Liver (tissue), 8 donors: ENCODE measurements at regions not wholly inside any gene's neighbourhood (a gene's known extent, or its start where the extent isn't known, plus 50 kb on each side); places are given as distances from the start of the nearest gene placed in this dataset.

ENCODE experiments used
- DNase-seq: peaks from one replicate; pipeline ENCODE4 v3.0.0-alpha.2; 2017; ENCODE audit warnings: low spot score
- H3K27ac ChIP-seq, 2 donors: one replicate each; pipeline ENCODE4 v1.7.0; 2013; ENCODE audit warnings: inconsistent platforms in 2 of 2, low read length in 2 of 2, control low read depth in 1 of 2, low read depth in 1 of 2, mild to moderate bottlenecking in 1 of 2
- H3K27me3 ChIP-seq, 4 donors: one replicate each; pipeline versions ENCODE4 v1.6.1 to v1.7.0; 2013; ENCODE audit warnings: low read length in 3 of 4, inconsistent platforms in 1 of 4, mild to moderate bottlenecking in 1 of 4, moderate library complexity in 1 of 4; ENCODE audit not compliant: control insufficient read depth in 4 of 4, insufficient read depth in 4 of 4
- H3K36me3 ChIP-seq, 4 donors: one replicate each; pipeline versions ENCODE4 v1.6.1 to v1.7.0; 2013; ENCODE audit warnings: low read length in 3 of 4, mild to moderate bottlenecking in 3 of 4, low read depth in 1 of 4, moderate library complexity in 1 of 4; ENCODE audit not compliant: control insufficient read depth in 4 of 4, insufficient read depth in 3 of 4
- H3K4me1 ChIP-seq, 4 donors: one replicate each; pipeline versions ENCODE4 v1.6.1 to v1.7.0; 2013; ENCODE audit warnings: low read length in 3 of 4, mild to moderate bottlenecking in 3 of 4, moderate library complexity in 1 of 4; ENCODE audit not compliant: control insufficient read depth in 4 of 4, insufficient read depth in 4 of 4
- H3K4me3 ChIP-seq, 3 donors: one replicate each; pipeline versions ENCODE4 v1.6.1 to v1.7.0; 2013; ENCODE audit warnings: low read length in 3 of 3, control low read depth in 1 of 3, low read depth in 1 of 3, mild to moderate bottlenecking in 1 of 3
- H3K9ac ChIP-seq, 2 donors: one replicate each; pipeline ENCODE4 v1.7.0; 2013; ENCODE audit warnings: low read length in 2 of 2, mild to moderate bottlenecking in 2 of 2, moderate library complexity in 2 of 2, control low read depth in 1 of 2, low read depth in 1 of 2
- H3K9me3 ChIP-seq, 4 donors: one replicate each; pipeline versions ENCODE4 v1.6.1 to v1.7.0; 2013; ENCODE audit warnings: low read length in 3 of 4; ENCODE audit not compliant: control insufficient read depth in 4 of 4
- CTCF ChIP-seq: fragments of 150-350 bp; IDR thresholded peaks from 2 replicates; pipeline ENCODE4 v1.5.1; 2017; ENCODE audit warnings: improper control_type of control experiment, low read depth, low read length; ENCODE audit not compliant: missing input control
- EGR1 ChIP-seq, 2 donors: IDR thresholded peaks; 2 replicates each; pipeline ENCODE4 v1.6.1; 2016 to 2018; ENCODE audit warnings: antibody characterized with exemption in 2 of 2, low read depth in 2 of 2
- FOXA2 ChIP-seq: IDR thresholded peaks from 2 replicates; pipeline ENCODE4 v1.6.1; 2016; ENCODE audit warnings: antibody characterized with exemption
- GABPA ChIP-seq, 2 donors: IDR thresholded peaks in 1 of 2; conservative IDR thresholded peaks in 1 of 2; 2 replicates each; pipeline ENCODE4 v1.6.1; 2016; ENCODE audit warnings: antibody characterized with exemption in 2 of 2, mild to moderate bottlenecking in 1 of 2, moderate library complexity in 1 of 2
- HNF4A ChIP-seq, 2 donors: conservative IDR thresholded peaks; 2 replicates each; pipeline ENCODE4 v1.6.1; 2016; ENCODE audit warnings: antibody characterized with exemption in 2 of 2, mild to moderate bottlenecking in 2 of 2
- JUND ChIP-seq, 2 donors: IDR thresholded peaks; 2 replicates each; pipeline ENCODE4 v1.6.1; 2016; ENCODE audit warnings: antibody characterized with exemption in 2 of 2
- NR2F2 ChIP-seq: IDR thresholded peaks from 2 replicates; pipeline ENCODE4 v1.6.1; 2016; ENCODE audit warnings: antibody characterized with exemption
- RAD21 ChIP-seq, 2 donors: IDR thresholded peaks; 2 replicates each; pipeline ENCODE4 v1.6.1; 2016; ENCODE audit warnings: antibody characterized with exemption in 2 of 2, mild to moderate bottlenecking in 2 of 2
- RXRA ChIP-seq, 2 donors: IDR thresholded peaks; 2 replicates each; pipeline ENCODE4 v1.6.1; 2017 to 2018; ENCODE audit warnings: antibody characterized with exemption in 2 of 2, mild to moderate bottlenecking in 1 of 2
- SP1 ChIP-seq: IDR thresholded peaks from 2 replicates; pipeline ENCODE4 v1.6.1; 2018; ENCODE audit warnings: antibody characterized with exemption, mild to moderate bottlenecking
- TAF1 ChIP-seq: conservative IDR thresholded peaks from 2 replicates; pipeline ENCODE4 v1.6.1; 2016; ENCODE audit warnings: antibody characterized with exemption, mild to moderate bottlenecking
- YY1 ChIP-seq: IDR thresholded peaks from 2 replicates; pipeline ENCODE4 v1.6.1; 2016; ENCODE audit warnings: antibody characterized with exemption, mild to moderate bottlenecking
- WGBS: extraction: QIAGEN DNeasy Blood & Tissue Kit; methylation state at CpG from one replicate; pipeline ENCODE4 v1.1.7; 2013; 5-methylcytosine and 5-hydroxymethylcytosine counted together
- TF ChIP-seq, protein P1 (sequence below): IDR thresholded peaks from 2 replicates; pipeline ENCODE4 v1.6.1; 2016; ENCODE audit warnings: antibody characterized with exemption
- TF ChIP-seq, protein P2 (sequence below): IDR thresholded peaks from 2 replicates; pipeline ENCODE4 v1.6.1; 2016; ENCODE audit warnings: antibody characterized with exemption
- TF ChIP-seq, protein P3 (sequence below): IDR thresholded peaks from 2 replicates; pipeline ENCODE4 v1.6.1; 2016; ENCODE audit warnings: antibody characterized with exemption
- donor health status: healthy.
- donor health status: healthy.
- donor health status: healthy.
- donor health status: healthy.
- donor health status: healthy.

DNA sequence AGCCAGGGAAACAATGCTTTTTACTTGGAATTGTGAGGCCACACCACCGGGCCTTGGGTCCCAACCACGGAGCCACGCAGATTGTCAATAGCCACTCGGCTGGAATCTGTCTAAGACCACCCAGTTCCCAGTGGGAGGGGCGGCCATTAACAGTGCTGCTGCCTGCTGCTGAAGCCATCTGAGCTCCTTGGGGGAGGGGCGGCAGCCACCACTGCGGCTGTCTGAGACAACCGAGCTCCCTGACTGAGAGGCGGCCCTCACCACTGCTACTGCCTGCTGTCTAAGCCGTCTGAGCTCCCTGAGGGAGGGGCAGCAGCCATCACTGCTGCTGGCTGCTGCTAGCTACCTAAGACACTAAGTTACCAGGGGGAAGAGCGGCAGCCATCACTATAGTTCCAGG is 64.3 kb downstream of the DMRTA2 start:
- TF ChIP-seq, protein P1, sequence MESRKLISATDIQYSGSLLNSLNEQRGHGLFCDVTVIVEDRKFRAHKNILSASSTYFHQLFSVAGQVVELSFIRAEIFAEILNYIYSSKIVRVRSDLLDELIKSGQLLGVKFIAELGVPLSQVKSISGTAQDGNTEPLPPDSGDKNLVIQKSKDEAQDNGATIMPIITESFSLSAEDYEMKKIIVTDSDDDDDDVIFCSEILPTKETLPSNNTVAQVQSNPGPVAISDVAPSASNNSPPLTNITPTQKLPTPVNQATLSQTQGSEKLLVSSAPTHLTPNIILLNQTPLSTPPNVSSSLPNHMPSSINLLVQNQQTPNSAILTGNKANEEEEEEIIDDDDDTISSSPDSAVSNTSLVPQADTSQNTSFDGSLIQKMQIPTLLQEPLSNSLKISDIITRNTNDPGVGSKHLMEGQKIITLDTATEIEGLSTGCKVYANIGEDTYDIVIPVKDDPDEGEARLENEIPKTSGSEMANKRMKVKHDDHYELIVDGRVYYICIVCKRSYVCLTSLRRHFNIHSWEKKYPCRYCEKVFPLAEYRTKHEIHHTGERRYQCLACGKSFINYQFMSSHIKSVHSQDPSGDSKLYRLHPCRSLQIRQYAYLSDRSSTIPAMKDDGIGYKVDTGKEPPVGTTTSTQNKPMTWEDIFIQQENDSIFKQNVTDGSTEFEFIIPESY, result no peak
- TF ChIP-seq RAD21 (IDR thresholded peaks at IDR 0.05) (no peak), GABPA (IDR thresholded peaks at IDR 0.05 in 1 of 2, conservative IDR thresholded peaks at IDR 0.05 in 1 of 2) (no peak)
- TF ChIP-seq, protein P2, sequence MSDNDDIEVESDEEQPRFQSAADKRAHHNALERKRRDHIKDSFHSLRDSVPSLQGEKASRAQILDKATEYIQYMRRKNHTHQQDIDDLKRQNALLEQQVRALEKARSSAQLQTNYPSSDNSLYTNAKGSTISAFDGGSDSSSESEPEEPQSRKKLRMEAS, result no peak
- Histone ChIP-seq H3K36me3 (no peaks in the 10 kb centered on the region), H3K9ac (no peak overlapping the region), H3K27me3 (peaks cover 0 to 3% (median 0%) of the 10 kb centered on the region in 4 donors), H3K27ac (no peak overlapping the region), H3K4me1 (no peaks in the 10 kb centered on the region), H3K9me3 (no peaks in the 10 kb centered on the region), H3K4me3 (no peak overlapping the region)
- no peak for DNase-seq
- WGBS, result 68% methylated on average over 11 of the region's 11 CpGs

DNA sequence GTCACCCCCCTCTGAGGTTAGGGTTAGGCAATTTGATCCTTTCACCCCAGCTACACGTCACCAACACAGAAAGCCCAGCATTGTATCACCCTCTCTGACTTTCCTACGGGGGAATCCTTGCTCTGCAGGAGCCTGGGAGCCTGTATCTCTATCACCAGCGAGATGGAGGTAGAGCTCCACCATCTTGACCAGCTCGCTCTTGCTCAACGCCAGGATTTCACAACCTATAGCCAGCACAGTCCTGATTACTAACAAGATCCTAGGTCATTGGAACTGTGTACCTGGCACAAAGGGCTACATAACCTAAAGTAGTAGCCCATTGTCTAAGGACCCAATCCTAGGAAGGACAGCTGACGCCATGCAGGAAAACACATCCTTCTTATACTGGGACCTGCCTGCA is 66.1 kb downstream of the DMRTA2 start:
- 63% methylated on average over 6 of the region's 6 CpGs for WGBS
- TF ChIP-seq YY1, result no peak
- TF ChIP-seq SP1, result no peak
- no peak for TF ChIP-seq JUND (IDR thresholded peaks at IDR 0.05)
- no peak for TF ChIP-seq RXRA (IDR thresholded peaks at IDR 0.05)
- H3K4me3 ChIP-seq, result no peak overlapping the region
- no peaks in the 10 kb centered on the region for H3K4me1 ChIP-seq
- H3K9ac ChIP-seq, result no peak overlapping the region
- no peaks in the 10 kb centered on the region for H3K9me3 ChIP-seq
- no peak for DNase-seq
- no peak overlapping the region for H3K27ac ChIP-seq
- peaks cover 0 to 3% (median 0%) of the 10 kb centered on the region in 4 donors for H3K27me3 ChIP-seq
- no peaks in the 10 kb centered on the region for H3K36me3 ChIP-seq

DNA sequence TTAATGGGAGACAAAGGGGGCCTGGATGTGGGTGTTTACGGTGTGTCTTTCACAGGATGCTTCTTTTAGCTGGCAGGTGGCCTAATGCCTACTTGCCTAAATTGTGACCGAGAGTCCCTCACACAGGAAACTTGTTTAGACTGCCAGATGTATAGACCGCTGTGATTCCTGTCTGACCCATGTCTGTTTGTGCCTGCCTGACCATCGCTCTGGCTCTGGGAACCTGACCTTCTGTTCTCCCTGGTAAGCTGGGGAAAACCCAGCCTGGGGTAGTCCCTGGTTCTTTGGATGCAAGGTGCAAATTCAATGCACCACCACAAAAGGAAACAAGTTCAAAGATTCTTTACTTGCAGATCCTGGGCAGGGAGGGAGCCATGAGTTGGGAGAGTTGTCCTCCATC is 68.4 kb downstream of the DMRTA2 start:
- Histone ChIP-seq H3K9ac (no peak overlapping the region), H3K27ac (no peak overlapping the region), H3K4me1 (no peaks in the 10 kb centered on the region), H3K36me3 (no peaks in the 10 kb centered on the region), H3K4me3 (no peak overlapping the region), H3K9me3 (no peaks in the 10 kb centered on the region), H3K27me3 (peaks cover 0 to 7% (median 0%) of the 10 kb centered on the region in 4 donors)
- WGBS, result 58% methylated on average over 4 of the region's 4 CpGs
- TF ChIP-seq JUND (IDR thresholded peaks at IDR 0.05) (no peak), HNF4A (conservative IDR thresholded peaks at IDR 0.05) (no peak), GABPA (IDR thresholded peaks at IDR 0.05 in 1 of 2, conservative IDR thresholded peaks at IDR 0.05 in 1 of 2) (no peak), TAF1 (no peak), YY1 (no peak), CTCF (no peak), FOXA2 (no peak), EGR1 (IDR thresholded peaks at IDR 0.05; ENCODE audit: low read depth in 2 of 2) (no peak), NR2F2 (no peak), RAD21 (IDR thresholded peaks at IDR 0.05) (no peak)
- TF ChIP-seq, protein P3, sequence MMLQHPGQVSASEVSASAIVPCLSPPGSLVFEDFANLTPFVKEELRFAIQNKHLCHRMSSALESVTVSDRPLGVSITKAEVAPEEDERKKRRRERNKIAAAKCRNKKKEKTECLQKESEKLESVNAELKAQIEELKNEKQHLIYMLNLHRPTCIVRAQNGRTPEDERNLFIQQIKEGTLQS, result no peak
- TF ChIP-seq, protein P2, result no peak
- no peak for DNase-seq
